HG03558 (cell line): ENCODE measurements at regions not wholly inside any gene's neighbourhood (a gene's known extent, or its start where the extent isn't known, plus 50 kb on each side); places are given as distances from the start of the nearest gene placed in this dataset.

ENCODE experiments used
- ATAC-seq: cut with Tn5 transposase; IDR thresholded peaks from one replicate; pipeline ENCODE4 v1.9.1; 2021; ENCODE audit warnings: moderate number of reproducible peaks; ENCODE audit not compliant: unreplicated experiment; ENCODE audit errors: extremely low read depth

DNA sequence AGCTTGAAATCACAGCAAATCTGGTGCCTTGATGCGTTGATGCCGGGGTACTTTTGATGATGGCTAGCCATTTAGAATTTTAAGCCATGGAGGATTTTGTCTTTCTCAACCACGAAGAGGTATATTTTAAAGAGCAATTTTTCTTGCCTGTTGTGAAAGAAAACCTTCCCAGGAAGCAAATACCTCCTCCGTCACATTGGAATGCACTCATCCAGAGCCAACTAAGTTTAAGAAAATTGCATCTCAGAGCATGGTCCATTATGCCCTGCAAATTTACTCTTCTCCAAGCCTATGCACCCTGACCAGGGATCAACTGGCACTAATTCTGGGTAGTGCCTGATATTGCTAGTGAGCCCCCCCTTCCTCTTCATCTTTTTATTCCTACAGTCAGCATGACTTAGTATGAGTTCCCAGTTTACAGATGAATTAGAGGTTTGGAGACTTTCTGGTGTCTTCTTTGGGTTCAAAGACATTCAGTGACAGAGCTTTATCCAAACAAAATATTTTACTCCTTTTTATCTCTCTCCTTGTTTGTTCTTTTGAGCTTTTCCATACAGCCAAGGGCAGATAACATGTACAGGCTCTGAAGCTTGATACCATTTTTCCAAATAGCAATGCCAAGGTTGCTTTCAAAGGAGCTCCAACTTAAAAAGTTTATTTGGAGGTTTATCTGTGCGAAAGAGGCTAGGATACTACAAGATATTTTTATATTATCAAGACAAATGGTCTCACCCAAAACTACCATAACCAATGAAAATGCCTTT lies 56.6 kb upstream of the ANK3 start:
- no peak for ATAC-seq

GRCh38 chr10:60444494-60445064 lies 54.9 kb upstream of the ANK3 start:
- no peak for ATAC-seq

- no peak for ATAC-seq
Observed at GRCh38 chr10:60443346-60443745, 53.7 kb upstream of the ANK3 start.

- no peak for ATAC-seq
Observed at GRCh38 chr10:60441515-60441914, 51.8 kb upstream of the ANK3 start.

DNA sequence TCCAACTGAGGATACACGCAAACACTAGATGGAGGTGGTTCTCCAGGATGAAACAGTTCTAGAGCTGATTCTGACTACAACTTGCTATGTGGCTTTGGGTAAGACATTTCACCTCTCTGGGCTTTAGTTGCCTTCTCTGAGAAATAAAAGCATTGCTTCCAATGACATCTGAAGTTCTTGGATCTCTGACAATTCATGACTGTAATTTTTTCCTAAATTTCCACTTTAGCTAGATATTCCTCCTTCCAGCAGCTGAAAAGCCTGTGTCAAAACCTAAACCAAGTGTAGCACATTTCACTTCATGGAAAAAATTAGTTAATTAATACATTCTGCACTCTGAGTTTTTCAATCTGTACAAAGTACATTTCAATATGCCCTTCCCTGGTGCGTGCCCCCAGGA lies 50.0 kb upstream of the ANK3 start:
- ATAC-seq: no peak
